ENCODE measurements at regions not wholly inside any gene's neighbourhood (a gene's known extent, or its start where the extent isn't known, plus 50 kb on each side); places are given as distances from the start of the nearest gene placed in this dataset.
A peak's percentile ranks its signal among the peaks of the same experiment; 100 is the strongest.

GRCh38 chr22:26892166-26893041, 235.0 kb downstream of the MIAT start:
- no peak for TF ChIP-seq CTCF (IDR thresholded peaks at IDR 0.05)
- H3K27ac ChIP-seq = no peak overlapping the region
- peaks cover 0 to 11% of the 10 kb centered on the region in 2 donors for H3K4me1 ChIP-seq

DNA sequence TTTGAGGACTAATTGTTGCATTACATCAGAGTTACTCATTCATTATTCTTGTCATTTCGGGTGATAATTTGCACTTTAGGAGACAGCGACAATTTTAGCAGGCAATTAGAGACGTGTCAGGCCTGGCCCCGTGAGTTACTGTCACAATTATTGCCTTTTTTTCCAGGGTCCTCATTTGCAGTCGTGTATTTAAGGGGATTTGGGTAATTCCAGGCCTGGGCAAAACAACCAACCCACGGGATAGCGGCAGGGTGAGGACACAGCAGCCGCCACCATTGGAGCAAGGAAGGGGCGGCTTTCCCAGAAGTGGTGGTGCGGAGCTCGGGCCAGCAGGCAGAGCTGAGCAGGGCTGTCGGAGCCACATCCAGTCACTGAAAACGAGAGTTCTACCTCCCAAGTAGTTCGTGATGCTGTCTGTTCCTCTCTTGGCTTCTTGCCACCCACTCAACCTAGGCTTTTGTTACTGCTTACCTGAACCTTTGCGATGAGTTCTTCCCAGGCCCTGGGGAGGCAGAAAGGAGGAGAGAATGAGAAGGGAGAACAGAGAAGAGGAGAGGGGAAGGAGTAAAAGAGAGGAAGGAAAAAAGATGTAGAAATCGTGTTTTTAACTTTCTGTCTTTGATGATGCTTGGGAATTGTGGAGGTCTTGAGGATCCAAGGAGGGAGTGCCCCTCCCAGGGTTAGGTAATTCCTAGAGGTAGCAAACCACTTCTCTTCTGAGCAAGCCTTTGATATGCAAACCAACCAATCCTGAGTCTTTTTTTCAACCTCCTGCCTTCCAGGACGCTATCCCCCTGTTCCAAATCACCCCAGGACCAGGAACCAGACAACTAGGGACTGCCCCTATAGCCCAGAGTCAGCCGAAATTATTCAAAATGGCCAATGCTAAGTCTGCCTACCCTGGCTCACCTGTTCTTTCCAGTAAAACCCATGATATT, 236.1 kb downstream of the MIAT start:
- Histone ChIP-seq H3K27me3 (no peaks in the 10 kb centered on the region), H3K4me3 (no peak overlapping the region), H3K27ac (peak overlapping the region in 1 of 2 donors; percentile 10), H3K36me3 (no peaks in the 10 kb centered on the region), H3K4me1 (peaks cover 0 to 10% of the 10 kb centered on the region in 2 donors), H3K9me3 (no peaks in the 10 kb centered on the region)
- TF ChIP-seq CTCF (IDR thresholded peaks at IDR 0.05) = no peak
- DNase-seq (ENCODE audit: low spot score) = peak; percentile 34

More at GRCh38 chr22:26892166-26893041, 235.0 kb downstream of the MIAT start:
- Histone ChIP-seq H3K9me3 (no peaks in the 10 kb centered on the region), H3K27me3 (no peaks in the 10 kb centered on the region), H3K36me3 (no peaks in the 10 kb centered on the region), H3K4me3 (no peak overlapping the region)
- DNase-seq (ENCODE audit: low spot score) = peak; percentile 56

GRCh38 chr22:26894362-26894761, 237.0 kb downstream of the MIAT start:
- no peak overlapping the region for H3K4me3 ChIP-seq
- DNase-seq (ENCODE audit: low spot score) = no peak
- H3K36me3 ChIP-seq = no peaks in the 10 kb centered on the region
- peak overlapping the region; percentile 26 to 51 for H3K27ac ChIP-seq
- no peaks in the 10 kb centered on the region for H3K9me3 ChIP-seq
- no peak for TF ChIP-seq CTCF (IDR thresholded peaks at IDR 0.05)
- no peaks in the 10 kb centered on the region for H3K27me3 ChIP-seq
- H3K4me1 ChIP-seq = peaks cover 0 to 10% of the 10 kb centered on the region in 2 donors

- peaks cover 0 to 10% of the 10 kb centered on the region in 2 donors for H3K4me1 ChIP-seq
- H3K9me3 ChIP-seq = no peaks in the 10 kb centered on the region
Observed at GRCh38 chr22:26894766-26895485, 237.5 kb downstream of the MIAT start.

More at GRCh38 chr22:26894766-26895485, 237.5 kb downstream of the MIAT start:
- Histone ChIP-seq H3K36me3 (no peaks in the 10 kb centered on the region), H3K27ac (peak overlapping the region; percentile 26 to 51), H3K4me3 (no peak overlapping the region), H3K27me3 (no peaks in the 10 kb centered on the region)
- DNase-seq (ENCODE audit: low spot score) = peak; percentile 53
- TF ChIP-seq CTCF (IDR thresholded peaks at IDR 0.05) = no peak

All from right atrium auricular region (tissue), 2 donors.